H1 (cell line): ENCODE measurements at regions not wholly inside any gene's neighbourhood (a gene's known extent, or its start where the extent isn't known, plus 50 kb on each side); places are given as distances from the start of the nearest gene placed in this dataset.
A peak's percentile ranks its signal among the peaks of the same experiment; 100 is the strongest.

Source experiments
- CTCF ChIA-PET: fragments of 300-600 bp; sonication (Branson Sonifier 250); formaldehyde crosslinking; loops from one replicate; lab custom pipeline; 2021; ENCODE audit not compliant: partially characterized antibody; lab: Charles Lee
- POLR2A ChIA-PET: fragments of 300-600 bp; sonication (Branson Sonifier 250); formaldehyde crosslinking; loops from one replicate; lab custom pipeline; 2021; ENCODE audit warnings: inconsistent platforms; ENCODE audit not compliant: partially characterized antibody; lab: Charles Lee
- DNase-seq, 2 experiments: peaks; one replicate each; pipeline versions ENCODE4 v3.0.0 to v3.0.0-alpha.2; 2010 to 2022; ENCODE audit warnings: low spot score in 2 of 2, low read depth in 1 of 2, mixed read lengths in 1 of 2
- FAIRE-seq: peaks from 2 replicates; lab custom pipeline; 2011; peaks lifted over from hg19 to GRCh38; lab: Jason Lieb, UNC
- H2AFZ ChIP-seq: 2 replicates; pipeline ENCODE4 v1.8.1; 2012; ENCODE audit warnings: low read length, inconsistent platforms
- H2AK5ac ChIP-seq: 2 replicates; pipeline ENCODE4 v1.6.1; 2013; ENCODE audit warnings: low read depth, low read length
- H2BK120ac ChIP-seq: replicated peaks from 2 replicates; pipeline ENCODE3; 2013; ENCODE audit warnings: low read depth, low read length, inconsistent platforms
- H2BK12ac ChIP-seq: 2 replicates; pipeline ENCODE4 v1.6.1; 2013; ENCODE audit warnings: low read depth, low read length
- H2BK15ac ChIP-seq: 2 replicates; pipeline ENCODE4 v1.6.1; 2013; ENCODE audit warnings: low read length
- H2BK20ac ChIP-seq: 2 replicates; pipeline ENCODE4 v1.6.1; 2013; ENCODE audit warnings: low read length
- H2BK5ac ChIP-seq: 2 replicates; pipeline ENCODE4 v1.6.1; 2013; ENCODE audit warnings: low read depth, low read length
- H3K14ac ChIP-seq: 2 replicates; pipeline ENCODE4 v1.6.1; 2013; ENCODE audit warnings: inconsistent platforms; ENCODE audit not compliant: insufficient read length
- H3K18ac ChIP-seq: 2 replicates; pipeline ENCODE4 v1.6.1; 2013; ENCODE audit warnings: low read length; ENCODE audit errors: extremely low read depth
- H3K23ac ChIP-seq: 2 replicates; pipeline ENCODE4 v1.6.1; 2013; ENCODE audit warnings: inconsistent platforms; ENCODE audit not compliant: insufficient read length
- H3K23me2 ChIP-seq: 2 replicates; pipeline ENCODE4 v1.6.1; 2013; ENCODE audit warnings: low read depth, low read length
- H3K27ac ChIP-seq: 2 replicates; pipeline ENCODE4 v1.6.1; 2011; ENCODE audit warnings: low read depth, low read length, inconsistent platforms
- H3K27me3 ChIP-seq, 4 experiments: replicated peaks in 1 of 4; 1 replicate in 1 of 4; 2 replicates in 3 of 4; pipeline versions ENCODE4 v1.6.1 to v1.8.1; 2011 to 2013; ENCODE audit warnings: low read length in 3 of 4, mild to moderate bottlenecking in 3 of 4, inconsistent platforms in 2 of 4, mixed read lengths in 2 of 4, moderate library complexity in 1 of 4; ENCODE audit not compliant: control insufficient read depth in 3 of 4, insufficient read depth in 3 of 4; ENCODE audit errors: extremely low read depth in 1 of 4
- H3K36me3 ChIP-seq, 4 experiments: 2 replicates each; pipeline versions ENCODE4 v1.6.1 to v1.8.1; 2011 to 2013; ENCODE audit warnings: mild to moderate bottlenecking in 4 of 4, low read length in 3 of 4, moderate library complexity in 2 of 4, control low read depth in 1 of 4, inconsistent platforms in 1 of 4; ENCODE audit not compliant: insufficient read depth in 4 of 4, control insufficient read depth in 2 of 4
- H3K4ac ChIP-seq: replicated peaks from 2 replicates; pipeline ENCODE3; 2013; ENCODE audit warnings: low read length, low read depth, mixed read lengths, inconsistent platforms; ENCODE audit not compliant: insufficient read length
- H3K4me1 ChIP-seq, 4 experiments: replicated peaks in 1 of 4; 1 replicate in 1 of 4; 2 replicates in 3 of 4; pipeline versions ENCODE4 v1.6.1 to v1.8.1; 2011 to 2013; ENCODE audit warnings: low read length in 3 of 4, inconsistent platforms in 2 of 4, mixed read lengths in 1 of 4; ENCODE audit not compliant: insufficient read depth in 4 of 4, control insufficient read depth in 3 of 4
- H3K4me2 ChIP-seq, 2 experiments: 2 replicates each; pipeline versions ENCODE4 v1.6.1 to v1.8.1; 2011 to 2013; ENCODE audit warnings: low read depth in 2 of 2, low read length in 2 of 2, control low read depth in 1 of 2, inconsistent platforms in 1 of 2, mild to moderate bottlenecking in 1 of 2; ENCODE audit not compliant: insufficient read depth in 1 of 2
- H3K4me3 ChIP-seq, 4 experiments: fragments of 200-600, 300-600 bp in 1 of 4; sonication (generic), shearing (Covaris generic), sonication (Bioruptor Twin) in 1 of 4; 2 replicates each; pipeline versions ENCODE4 v1.5.1 to v1.8.1; 2011 to 2016; ENCODE audit warnings: low read length in 4 of 4, low read depth in 3 of 4, control low read depth in 2 of 4, inconsistent platforms in 2 of 4, mild to moderate bottlenecking in 2 of 4, mixed read lengths in 1 of 4, moderate library complexity in 1 of 4; ENCODE audit not compliant: insufficient read depth in 2 of 4; ENCODE audit errors: extremely low read depth in 1 of 4
- H3K56ac ChIP-seq: replicated peaks from 2 replicates; pipeline ENCODE3; 2013; ENCODE audit warnings: low read depth, mild to moderate bottlenecking, mixed read lengths, low read length, inconsistent platforms; ENCODE audit not compliant: insufficient read length
- H3K79me1 ChIP-seq: 2 replicates; pipeline ENCODE4 v1.6.1; 2013; ENCODE audit warnings: low read depth, low read length, control low read depth
- H3K79me2 ChIP-seq, 2 experiments: 2 replicates each; pipeline versions ENCODE4 v1.6.1 to v1.8.1; 2012 to 2013; ENCODE audit warnings: low read length in 2 of 2, mild to moderate bottlenecking in 2 of 2, inconsistent platforms in 1 of 2; ENCODE audit not compliant: insufficient read depth in 2 of 2, control insufficient read depth in 1 of 2
- H3K9ac ChIP-seq, 4 experiments: replicated peaks in 1 of 4; 1 replicate in 1 of 4; 2 replicates in 3 of 4; pipeline versions ENCODE4 v1.6.1 to v1.8.1; 2011 to 2013; ENCODE audit warnings: low read depth in 3 of 4, low read length in 3 of 4, control low read depth in 2 of 4, mild to moderate bottlenecking in 2 of 4, moderate library complexity in 2 of 4, inconsistent platforms in 1 of 4; ENCODE audit errors: extremely low read depth in 1 of 4
- H3K9me3 ChIP-seq, 2 experiments: 2 replicates each; pipeline versions ENCODE4 v1.6.1 to v1.8.1; 2012 to 2013; ENCODE audit warnings: mild to moderate bottlenecking in 2 of 2, moderate library complexity in 2 of 2, control low read depth in 1 of 2, inconsistent platforms in 1 of 2, low read depth in 1 of 2, low read length in 1 of 2, mixed read lengths in 1 of 2; ENCODE audit not compliant: insufficient read depth in 2 of 2
- H4K20me1 ChIP-seq, 2 experiments: replicated peaks in 1 of 2; 2 replicates each; pipeline versions ENCODE3 to v1.8.1; 2011 to 2013; ENCODE audit warnings: inconsistent platforms in 2 of 2, low read length in 2 of 2, mild to moderate bottlenecking in 1 of 2; ENCODE audit not compliant: insufficient read depth in 2 of 2, control insufficient read depth in 1 of 2
- H4K5ac ChIP-seq: 2 replicates; pipeline ENCODE4 v1.6.1; 2013; ENCODE audit warnings: low read length, low read depth, mixed read lengths, inconsistent platforms; ENCODE audit not compliant: insufficient read length
- H4K8ac ChIP-seq: 2 replicates; pipeline ENCODE4 v1.8.0; 2013; ENCODE audit warnings: mild to moderate bottlenecking, moderate library complexity, low read length, inconsistent platforms; ENCODE audit not compliant: insufficient read depth; ENCODE audit errors: extremely low read depth
- H4K91ac ChIP-seq: replicated peaks from 2 replicates; pipeline ENCODE3; 2013; ENCODE audit warnings: low read length, mixed read lengths, inconsistent platforms; ENCODE audit not compliant: insufficient read length
- BCL11A ChIP-seq, 2 experiments: IDR thresholded peaks; one replicate each; pipeline ENCODE4 v1.6.1; 2011; ENCODE audit warnings: low read depth in 2 of 2, low read length in 2 of 2, mild to moderate bottlenecking in 2 of 2
- NANOG ChIP-seq: IDR thresholded peaks from 2 replicates; pipeline ENCODE4 v1.6.1; 2011; ENCODE audit warnings: low read length, low read depth, mild to moderate bottlenecking, inconsistent platforms; ENCODE audit not compliant: insufficient read depth, poor library complexity, severe bottlenecking
- POLR2AphosphoS5 ChIP-seq: IDR thresholded peaks from 2 replicates; pipeline ENCODE4 v1.6.1; 2011; ENCODE audit warnings: low read depth, low read length
- RAD21 ChIP-seq, 2 experiments: IDR thresholded peaks in 1 of 2; conservative IDR thresholded peaks in 1 of 2; 2 replicates each; pipeline ENCODE4 v1.6.1; 2011; ENCODE audit warnings: low read depth in 2 of 2, low read length in 2 of 2, improper control_type of control experiment in 1 of 2, inconsistent platforms in 1 of 2, mild to moderate bottlenecking in 1 of 2, moderate library complexity in 1 of 2
- RBBP5 ChIP-seq: IDR thresholded peaks from 2 replicates; pipeline ENCODE4 v1.7.1; 2012; ENCODE audit warnings: low read depth, mild to moderate bottlenecking, inconsistent platforms, low read length, moderate library complexity, borderline replicate concordance
- SIN3A ChIP-seq, 2 experiments: IDR thresholded peaks in 1 of 2; conservative IDR thresholded peaks in 1 of 2; 2 replicates each; pipeline ENCODE4 v1.6.1; 2011 to 2012; ENCODE audit warnings: low read length in 2 of 2, improper control_type of control experiment in 1 of 2, low read depth in 1 of 2, mild to moderate bottlenecking in 1 of 2
- TAF7 ChIP-seq: optimal IDR thresholded peaks from 2 replicates; pipeline ENCODE3; 2011; ENCODE audit warnings: low read depth, mild to moderate bottlenecking, inconsistent platforms, low read length, moderate library complexity, borderline replicate concordance
- TEAD4 ChIP-seq: IDR thresholded peaks from 2 replicates; pipeline ENCODE4 v1.6.1; 2012; ENCODE audit warnings: low read depth, low read length, inconsistent platforms, mixed read lengths
- WGBS, 2 experiments: shearing (Covaris generic) in 1 of 2; methylation state at CpG; one replicate each; pipeline versions ENCODE4 v1.1.6 to v1.1.7; 2013 to 2015; ENCODE audit warnings: low lambda C conversion rate in 2 of 2, mixed read lengths in 2 of 2, inconsistent platforms in 1 of 2, low coverage in 1 of 2, missing lambda C conversion rate in 1 of 2; ENCODE audit not compliant: insufficient replicate concordance in 2 of 2, insufficient coverage in 1 of 2, insufficient read length in 1 of 2; ENCODE audit errors: extremely low coverage in 1 of 2, missing lambda C conversion rate in 1 of 2; 5-methylcytosine and 5-hydroxymethylcytosine counted together

DNA sequence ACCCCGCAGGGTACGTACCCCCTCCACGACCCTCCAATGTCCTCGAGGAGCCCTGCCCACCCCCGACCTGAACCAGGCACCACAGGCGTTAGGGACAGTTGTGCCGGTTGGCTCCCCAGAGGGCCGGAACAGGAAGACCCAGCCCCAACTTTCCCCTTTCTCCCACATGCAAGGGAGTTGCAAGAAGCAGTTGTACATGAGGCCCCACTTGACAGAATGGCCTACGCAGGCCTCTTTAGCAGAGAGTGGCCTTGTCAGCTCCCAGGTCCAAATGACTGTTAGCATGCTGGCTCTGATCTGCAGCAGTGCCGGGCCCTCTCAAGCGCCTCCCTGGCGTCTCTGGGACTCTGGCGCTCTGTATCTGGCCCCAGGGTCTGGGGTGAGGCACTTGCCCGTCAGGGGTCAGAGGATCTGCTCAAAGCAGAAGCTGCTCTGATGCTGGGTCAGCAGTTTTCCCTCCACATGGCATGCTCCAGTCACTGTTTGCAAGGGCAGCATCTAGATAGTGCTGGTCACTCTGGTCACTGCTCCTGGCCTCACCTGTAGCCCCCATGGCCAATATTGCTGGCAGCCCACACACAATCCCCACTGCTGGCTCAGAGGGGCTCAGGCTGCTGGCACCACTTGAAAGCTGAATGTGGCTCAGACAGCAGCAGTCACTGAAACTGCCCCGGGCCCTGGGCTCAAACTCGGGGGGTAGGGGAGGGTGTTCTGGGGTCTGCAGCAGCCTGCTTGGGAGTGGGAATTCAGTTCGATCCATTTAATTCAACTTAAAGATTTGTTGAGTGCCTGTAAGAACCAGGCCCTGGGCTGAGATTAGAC is 254.5 kb downstream of the FAM43A start:
- no peak for FAIRE-seq
- ChIA-PET CTCF (interaction anchor here (0.7 to 3.8 kb wide), 6 partner anchors 11 to 257 kb away, joined by 3 to 22 read pairs (median 4); no protein-coding TSS in a partner anchor), POLR2A (no interaction called here)

More for the DNA sequence above, 254.5 kb downstream of the FAM43A start:
- H3K23me2 ChIP-seq: peaks cover 6% of the 10 kb centered on the region; the same call in 1 of the 2 replicates
- no peak overlapping the region for H4K91ac ChIP-seq
- H2BK120ac ChIP-seq: no peak overlapping the region
- H2AFZ ChIP-seq: no peak overlapping the region; the same call in 1 of the 2 replicates
- H3K4ac ChIP-seq: no peak overlapping the region
- no peak overlapping the region for H2BK15ac ChIP-seq
- no peak overlapping the region for H3K4me2 ChIP-seq
- H3K4me1 ChIP-seq: no peaks in the 10 kb centered on the region
- H4K5ac ChIP-seq: no peak overlapping the region
- TF ChIP-seq RBBP5 (no peak), TAF7 (no peak), POLR2AphosphoS5 (no peak), TEAD4 (no peak), RAD21 (IDR thresholded peaks at IDR 0.05 in 1 of 2, conservative IDR thresholded peaks at IDR 0.05 in 1 of 2; ENCODE audit: low read depth in 2 of 2, low read length in 2 of 2) (no peak), SIN3A (conservative IDR thresholded peaks at IDR 0.05 in 1 of 2, IDR thresholded peaks at IDR 0.05 in 1 of 2; ENCODE audit: low read depth in 1 of 2, low read length in 2 of 2) (no peak), BCL11A (IDR thresholded peaks at IDR 0.05; ENCODE audit: low read depth in 2 of 2, low read length in 2 of 2) (no peak), NANOG (no peak)
- TF ChIP-seq, all 59 proteins: peak for 0
- Histone ChIP-seq H4K8ac (peak overlapping the region; percentile 15; the same call in 1 of the 2 replicates), H3K79me2 (no peaks in the 10 kb centered on the region), H3K9me3 (0 out of 4 replicates have a peak, but pooled peaks cover 0 to 3% of the 10 kb centered on the region in 2 experiments), H3K18ac (no peak overlapping the region), H3K56ac (no peak overlapping the region), H3K79me1 (no peaks in the 10 kb centered on the region; the same call in 1 of the 2 replicates), H2BK5ac (no peak overlapping the region), H2BK20ac (no peak overlapping the region), H2AK5ac (no peak overlapping the region), H2BK12ac (no peak overlapping the region), H3K9ac (no peak overlapping the region), H3K27ac (no peak overlapping the region), H3K27me3 (no peaks in the 10 kb centered on the region), H3K36me3 (no peaks in the 10 kb centered on the region), H3K23ac (no peak overlapping the region), H3K4me3 (no peak overlapping the region), H3K14ac (no peak overlapping the region), H4K20me1 (no peaks in the 10 kb centered on the region)
- DNase-seq: peak in 1 of 2 experiments; percentile 36
- 91% methylated on average over 17 of the region's 17 CpGs; no CpG with 5 or more reads in 1 of the 2 experiments for WGBS, 2 experiments
